ENCODE measurements at regions not wholly inside any gene's neighbourhood (a gene's known extent, or its start where the extent isn't known, plus 50 kb on each side); places are given as distances from the start of the nearest gene placed in this dataset.

DNA sequence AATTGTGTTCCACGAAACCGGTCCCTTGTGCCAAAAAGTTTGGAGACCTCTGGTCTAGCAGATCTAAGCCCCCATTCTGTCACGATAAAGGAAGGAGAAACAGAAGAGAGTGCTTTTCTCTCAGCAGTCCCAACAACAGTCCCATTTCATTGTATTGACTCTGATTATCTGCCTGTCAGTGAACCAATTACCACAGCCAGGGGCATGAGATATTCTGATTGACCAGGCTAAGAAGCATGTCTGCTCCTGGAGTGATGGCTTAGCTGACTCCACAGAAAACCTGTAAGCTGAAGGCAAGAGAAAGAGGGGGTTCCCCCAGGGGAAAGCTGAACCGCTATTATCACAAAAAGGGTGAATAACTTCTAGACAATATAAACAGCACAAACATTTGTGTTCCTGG is 765.4 kb downstream of the SORCS1 start:
- POLR2A ChIA-PET (ENCODE audit: partially characterized antibody) = no interaction called here
- no peak overlapping the region for H2BK20ac ChIP-seq (ENCODE audit: low read length)
- no peaks in the 10 kb centered on the region for H3K79me2 ChIP-seq (ENCODE audit: control insufficient read depth in 1 of 2, insufficient read depth in 2 of 2, low read length in 2 of 2)
- peaks cover 0 to 3% (median 0%) of the 10 kb centered on the region in 4 experiments; a peak in 1 of 7 replicates for H3K4me1 ChIP-seq (replicated peaks in 1 of 4; ENCODE audit: control insufficient read depth in 3 of 4, insufficient read depth in 4 of 4, low read length in 3 of 4)
- H4K20me1 ChIP-seq (replicated peaks in 1 of 2; ENCODE audit: control insufficient read depth in 1 of 2, insufficient read depth in 2 of 2, low read length in 2 of 2) = no peaks in the 10 kb centered on the region
- no peak overlapping the region for H2BK15ac ChIP-seq (ENCODE audit: low read length)
- no peaks in the 10 kb centered on the region for H3K23me2 ChIP-seq (ENCODE audit: low read depth, low read length)
- no peak for FAIRE-seq
- H3K56ac ChIP-seq (replicated peaks; ENCODE audit: insufficient read length, low read depth, low read length) = no peak overlapping the region
- H3K14ac ChIP-seq (ENCODE audit: insufficient read length) = no peak overlapping the region
- no peak overlapping the region for H3K18ac ChIP-seq (ENCODE audit: extremely low read depth, low read length)
- H2BK120ac ChIP-seq (replicated peaks; ENCODE audit: low read depth, low read length) = no peak overlapping the region
- no peak overlapping the region for H3K4me3 ChIP-seq (ENCODE audit: extremely low read depth in 1 of 4, insufficient read depth in 2 of 4, low read depth in 3 of 4, low read length in 4 of 4)
- no peaks in the 10 kb centered on the region for H3K9me3 ChIP-seq (ENCODE audit: insufficient read depth in 2 of 2, low read depth in 1 of 2, low read length in 1 of 2)
- H3K4ac ChIP-seq (replicated peaks; ENCODE audit: insufficient read length, low read depth, low read length) = no peak overlapping the region
- H4K8ac ChIP-seq (ENCODE audit: extremely low read depth, insufficient read depth, low read length) = no peak overlapping the region
- no peak overlapping the region for H3K4me2 ChIP-seq (ENCODE audit: insufficient read depth in 1 of 2, low read depth in 2 of 2, low read length in 2 of 2)
- no peak overlapping the region for H2AK5ac ChIP-seq (ENCODE audit: low read depth, low read length)
- no peak overlapping the region for H3K23ac ChIP-seq (ENCODE audit: insufficient read length)
- H2BK12ac ChIP-seq (ENCODE audit: low read depth, low read length) = no peak overlapping the region
- no peak overlapping the region for H4K5ac ChIP-seq (ENCODE audit: insufficient read length, low read depth, low read length)
- H2BK5ac ChIP-seq (ENCODE audit: low read depth, low read length) = no peak overlapping the region
- no peak overlapping the region for H3K9ac ChIP-seq (replicated peaks in 1 of 4; ENCODE audit: extremely low read depth in 1 of 4, low read depth in 3 of 4, low read length in 3 of 4)
- H3K27me3 ChIP-seq (replicated peaks in 1 of 4; ENCODE audit: control insufficient read depth in 3 of 4, extremely low read depth in 1 of 4, insufficient read depth in 3 of 4, low read length in 3 of 4) = peaks cover 0 to 1% (median 0%) of the 10 kb centered on the region in 4 experiments; a peak in 1 of 7 replicates
- H2AFZ ChIP-seq (ENCODE audit: low read length) = no peak overlapping the region
- H3K27ac ChIP-seq (ENCODE audit: low read depth, low read length) = no peak overlapping the region
- no peak overlapping the region for H4K91ac ChIP-seq (replicated peaks; ENCODE audit: insufficient read length, low read length)
- H3K79me1 ChIP-seq (ENCODE audit: low read depth, low read length) = no peaks in the 10 kb centered on the region
- WGBS, 2 experiments (ENCODE audit: extremely low coverage in 1 of 2, insufficient coverage in 1 of 2, insufficient read length in 1 of 2, insufficient replicate concordance in 2 of 2, low coverage in 1 of 2, low lambda C conversion rate in 2 of 2, missing lambda C conversion rate in 1 of 2) = 66% methylated on average over 4 of the region's 4 CpGs; no CpG with 5 or more reads in 1 of the 2 experiments
- no peaks in the 10 kb centered on the region for H3K36me3 ChIP-seq (ENCODE audit: control insufficient read depth in 2 of 4, insufficient read depth in 4 of 4, low read length in 3 of 4)
- CTCF ChIA-PET (ENCODE audit: partially characterized antibody) = interaction anchor here (0.6 to 1.9 kb wide), 6 partner anchors 43 to 411 kb away, joined by 3 to 7 read pairs (median 4); no protein-coding TSS in a partner anchor
- no peak for DNase-seq (ENCODE audit: low read depth in 1 of 2, low spot score in 2 of 2)
- TF ChIP-seq EZH2 (IDR thresholded peaks at IDR 0.05; ENCODE audit: low read depth, low read length, severe bottlenecking) (no peak), SP1 (IDR thresholded peaks at IDR 0.05; ENCODE audit: low read depth, low read length) (no peak), BRCA1 (IDR thresholded peaks at IDR 0.05; ENCODE audit: low read depth, low read length) (no peak), KDM1A (IDR thresholded peaks at IDR 0.05; ENCODE audit: borderline replicate concordance, low read length) (no peak), RBBP5 (IDR thresholded peaks at IDR 0.05; ENCODE audit: borderline replicate concordance, low read depth, low read length) (no peak), ASH2L (IDR thresholded peaks at IDR 0.05; ENCODE audit: low read length) (no peak), CHD2 (IDR thresholded peaks at IDR 0.05; ENCODE audit: low read length) (no peak), POLR2AphosphoS5 (IDR thresholded peaks at IDR 0.05; ENCODE audit: low read depth, low read length) (no peak), NRF1 (IDR thresholded peaks at IDR 0.05; ENCODE audit: low read depth, low read length) (no peak), POLR2A (IDR thresholded peaks at IDR 0.05; ENCODE audit: control extremely low read depth in 1 of 2, low read depth in 2 of 2, low read length in 2 of 2) (no peak), MAFK (IDR thresholded peaks at IDR 0.05; ENCODE audit: low read depth, low read length) (no peak), CTBP2 (IDR thresholded peaks at IDR 0.05; ENCODE audit: borderline replicate concordance, insufficient read depth, insufficient read length, low read length) (no peak), SIX5 (IDR thresholded peaks at IDR 0.05; ENCODE audit: low read depth, low read length) (no peak), SP4 (IDR thresholded peaks at IDR 0.05; ENCODE audit: low read length) (no peak), RAD21 (IDR thresholded peaks at IDR 0.05 in 1 of 2, conservative IDR thresholded peaks at IDR 0.05 in 1 of 2; ENCODE audit: low read depth in 2 of 2, low read length in 2 of 2) (no peak), KDM4A (IDR thresholded peaks at IDR 0.05; ENCODE audit: low read depth, low read length, severe bottlenecking) (no peak)
